SH-SY5Y (cell line): ENCODE measurements at regions not wholly inside any gene's neighbourhood (a gene's known extent, or its start where the extent isn't known, plus 50 kb on each side); places are given as distances from the start of the nearest gene placed in this dataset.

ENCODE experiments used
- GATA2 ChIP-seq: IDR thresholded peaks from 2 replicates; pipeline ENCODE4 v1.6.1; 2011; ENCODE audit warnings: mild to moderate bottlenecking, low read depth, low read length
- GATA3 ChIP-seq: IDR thresholded peaks from 2 replicates; pipeline ENCODE4 v1.6.1; 2011; ENCODE audit warnings: low read depth, mild to moderate bottlenecking, low read length, moderate library complexity

DNA sequence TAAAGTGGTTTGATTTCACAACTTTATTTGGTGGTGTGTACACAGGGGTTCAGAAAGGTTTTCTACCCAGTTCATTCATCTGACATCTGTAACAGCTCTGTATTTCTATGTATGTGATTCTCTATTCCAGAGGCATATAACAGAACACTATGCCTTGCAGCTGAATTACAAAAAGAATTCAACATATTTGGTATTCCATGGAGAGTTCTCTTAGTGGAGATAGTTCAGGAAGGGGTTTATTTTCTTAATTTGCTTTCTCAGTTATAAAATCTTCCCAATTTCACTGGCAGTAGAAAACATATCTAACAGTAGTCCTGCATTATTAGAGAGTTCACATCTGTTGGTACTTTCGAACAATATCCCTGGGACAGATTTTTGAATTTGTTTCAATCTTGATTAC is 207.9 kb upstream of the LYPLAL1 start:
- TF ChIP-seq GATA3 (no peak), GATA2 (no peak)
